ENCODE measurements at regions not wholly inside any gene's neighbourhood (a gene's known extent, or its start where the extent isn't known, plus 50 kb on each side); places are given as distances from the start of the nearest gene placed in this dataset.

DNA sequence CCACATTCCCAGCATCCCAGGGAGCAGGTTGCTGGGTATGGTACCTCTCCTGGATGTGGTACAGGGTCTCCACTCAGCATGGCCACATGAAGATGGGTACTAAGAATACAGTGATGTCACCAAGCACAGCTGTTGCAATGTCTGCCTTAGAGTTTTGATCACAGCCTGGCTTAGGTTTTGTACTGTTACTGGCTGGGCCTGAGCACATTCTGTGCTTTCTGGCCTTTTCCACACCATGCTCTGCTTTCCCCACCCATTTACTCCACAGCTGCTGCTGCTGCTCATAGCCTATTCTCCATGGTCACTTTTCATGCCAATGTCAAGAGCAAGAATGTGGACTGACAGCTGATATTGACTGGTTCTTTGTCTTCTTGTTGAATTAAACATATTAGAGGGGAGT lies 481.9 kb downstream of the ARHGEF28 start:
- Histone ChIP-seq H3K4me1 (ENCODE audit: insufficient read depth, low read length) (peaks cover 8% of the 10 kb centered on the region; the same call in 1 of the 2 replicates), H3K9me3 (ENCODE audit: low read length) (no peaks in the 10 kb centered on the region), H3K36me3 (ENCODE audit: low read depth, low read length) (no peaks in the 10 kb centered on the region), H3K9me2 (replicated peaks; ENCODE audit: low read length) (no peaks in the 10 kb centered on the region), H4K20me1 (ENCODE audit: low read length) (no peaks in the 10 kb centered on the region), H3K27ac (ENCODE audit: low read length) (no peak overlapping the region), H3K79me2 (ENCODE audit: low read length) (no peaks in the 10 kb centered on the region), H3K4me2 (ENCODE audit: low read length) (no peak overlapping the region), H3K9ac (ENCODE audit: low read length) (no peak overlapping the region), H3K27me3 (ENCODE audit: low read length) (no peaks in the 10 kb centered on the region), H2AFZ (ENCODE audit: low read length) (no peak overlapping the region), H3K4me3 (ENCODE audit: low read length) (no peak overlapping the region), H3F3A (ENCODE audit: low read length, unreplicated experiment) (no peaks in the 10 kb centered on the region)
- DNase-seq (no peak), ATAC-seq (no peak)
- TF ChIP-seq, protein P1, sequence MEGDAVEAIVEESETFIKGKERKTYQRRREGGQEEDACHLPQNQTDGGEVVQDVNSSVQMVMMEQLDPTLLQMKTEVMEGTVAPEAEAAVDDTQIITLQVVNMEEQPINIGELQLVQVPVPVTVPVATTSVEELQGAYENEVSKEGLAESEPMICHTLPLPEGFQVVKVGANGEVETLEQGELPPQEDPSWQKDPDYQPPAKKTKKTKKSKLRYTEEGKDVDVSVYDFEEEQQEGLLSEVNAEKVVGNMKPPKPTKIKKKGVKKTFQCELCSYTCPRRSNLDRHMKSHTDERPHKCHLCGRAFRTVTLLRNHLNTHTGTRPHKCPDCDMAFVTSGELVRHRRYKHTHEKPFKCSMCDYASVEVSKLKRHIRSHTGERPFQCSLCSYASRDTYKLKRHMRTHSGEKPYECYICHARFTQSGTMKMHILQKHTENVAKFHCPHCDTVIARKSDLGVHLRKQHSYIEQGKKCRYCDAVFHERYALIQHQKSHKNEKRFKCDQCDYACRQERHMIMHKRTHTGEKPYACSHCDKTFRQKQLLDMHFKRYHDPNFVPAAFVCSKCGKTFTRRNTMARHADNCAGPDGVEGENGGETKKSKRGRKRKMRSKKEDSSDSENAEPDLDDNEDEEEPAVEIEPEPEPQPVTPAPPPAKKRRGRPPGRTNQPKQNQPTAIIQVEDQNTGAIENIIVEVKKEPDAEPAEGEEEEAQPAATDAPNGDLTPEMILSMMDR (conservative IDR thresholded peaks at IDR 0.05; ENCODE audit: low read depth, low read length), result no peak
- no peak for TF ChIP-seq EZH2 (IDR thresholded peaks at IDR 0.05; ENCODE audit: low read length, unreplicated experiment)
- TF ChIP-seq EZH2phosphoT487 (IDR thresholded peaks at IDR 0.05; ENCODE audit: borderline replicate concordance, low read length), result no peak
- CTCF ChIA-PET, result no interaction called here
- POLR2A ChIA-PET (ENCODE audit: unreplicated experiment), result no interaction called here
- intact Hi-C loops (cut with micrococcal nuclease), result no loop called here
- no TSS peak for BruUV-seq (replicated peaks)

DNA sequence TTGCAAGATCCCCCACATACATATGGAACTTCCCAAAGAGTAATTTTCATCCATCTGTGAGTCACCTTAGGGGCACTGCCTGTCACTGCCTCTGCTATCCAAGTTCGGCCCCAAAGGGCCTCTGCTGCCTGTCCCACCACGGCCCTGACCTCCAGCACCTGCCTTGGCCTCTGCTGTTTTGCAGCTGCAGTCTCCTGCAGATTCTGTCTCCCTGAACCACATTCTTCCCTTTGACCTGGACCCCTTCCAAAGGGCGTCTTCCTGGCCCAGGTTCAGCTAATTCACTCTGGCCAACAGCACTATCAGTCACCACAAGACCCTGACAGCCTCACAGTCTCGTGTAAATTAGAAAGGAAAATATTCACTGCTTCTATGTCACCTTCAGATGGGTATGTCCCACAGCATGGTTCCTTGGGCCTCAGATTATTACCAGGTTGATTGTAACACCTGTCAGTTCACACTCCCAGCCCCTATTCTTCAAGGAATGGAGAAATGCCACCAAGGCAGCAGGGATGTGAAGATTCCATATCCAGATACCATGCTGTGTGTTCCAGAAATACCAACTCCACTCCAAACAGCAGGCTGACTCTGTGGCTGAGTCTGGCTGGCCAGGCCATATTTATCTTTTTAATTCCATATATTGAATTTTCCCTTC lies 479.3 kb downstream of the ARHGEF28 start:
- no peak overlapping the region for H3K4me2 ChIP-seq (ENCODE audit: low read length)
- DNase-seq (no peak), ATAC-seq (no peak; the same call in 1 of the 2 replicates)
- CTCF ChIA-PET, result no interaction called here
- H3K27me3 ChIP-seq (ENCODE audit: low read length), result no peaks in the 10 kb centered on the region
- no TSS peak for BruUV-seq (replicated peaks)
- H3K27ac ChIP-seq (ENCODE audit: low read length), result no peak overlapping the region
- no peak overlapping the region for H2AFZ ChIP-seq (ENCODE audit: low read length)
- no peaks in the 10 kb centered on the region for H4K20me1 ChIP-seq (ENCODE audit: low read length)
- no peaks in the 10 kb centered on the region for H3K79me2 ChIP-seq (ENCODE audit: low read length)
- intact Hi-C loops (cut with micrococcal nuclease), result no loop called here
- peaks cover 8% of the 10 kb centered on the region; the same call in 1 of the 2 replicates for H3K4me1 ChIP-seq (ENCODE audit: insufficient read depth, low read length)
- no peak overlapping the region for H3K9ac ChIP-seq (ENCODE audit: low read length)
- no peaks in the 10 kb centered on the region for H3K36me3 ChIP-seq (ENCODE audit: low read depth, low read length)
- no peaks in the 10 kb centered on the region for H3F3A ChIP-seq (ENCODE audit: low read length, unreplicated experiment)
- H3K9me3 ChIP-seq (ENCODE audit: low read length), result no peaks in the 10 kb centered on the region
- H3K9me2 ChIP-seq (replicated peaks; ENCODE audit: low read length), result no peaks in the 10 kb centered on the region
- POLR2A ChIA-PET (ENCODE audit: unreplicated experiment), result no interaction called here
- TF ChIP-seq EZH2phosphoT487 (IDR thresholded peaks at IDR 0.05; ENCODE audit: borderline replicate concordance, low read length) (no peak), EZH2 (IDR thresholded peaks at IDR 0.05; ENCODE audit: low read length, unreplicated experiment) (no peak)
- TF ChIP-seq, protein P1 (conservative IDR thresholded peaks at IDR 0.05; ENCODE audit: low read depth, low read length), result no peak
- H3K4me3 ChIP-seq (ENCODE audit: low read length), result no peak overlapping the region

DNA sequence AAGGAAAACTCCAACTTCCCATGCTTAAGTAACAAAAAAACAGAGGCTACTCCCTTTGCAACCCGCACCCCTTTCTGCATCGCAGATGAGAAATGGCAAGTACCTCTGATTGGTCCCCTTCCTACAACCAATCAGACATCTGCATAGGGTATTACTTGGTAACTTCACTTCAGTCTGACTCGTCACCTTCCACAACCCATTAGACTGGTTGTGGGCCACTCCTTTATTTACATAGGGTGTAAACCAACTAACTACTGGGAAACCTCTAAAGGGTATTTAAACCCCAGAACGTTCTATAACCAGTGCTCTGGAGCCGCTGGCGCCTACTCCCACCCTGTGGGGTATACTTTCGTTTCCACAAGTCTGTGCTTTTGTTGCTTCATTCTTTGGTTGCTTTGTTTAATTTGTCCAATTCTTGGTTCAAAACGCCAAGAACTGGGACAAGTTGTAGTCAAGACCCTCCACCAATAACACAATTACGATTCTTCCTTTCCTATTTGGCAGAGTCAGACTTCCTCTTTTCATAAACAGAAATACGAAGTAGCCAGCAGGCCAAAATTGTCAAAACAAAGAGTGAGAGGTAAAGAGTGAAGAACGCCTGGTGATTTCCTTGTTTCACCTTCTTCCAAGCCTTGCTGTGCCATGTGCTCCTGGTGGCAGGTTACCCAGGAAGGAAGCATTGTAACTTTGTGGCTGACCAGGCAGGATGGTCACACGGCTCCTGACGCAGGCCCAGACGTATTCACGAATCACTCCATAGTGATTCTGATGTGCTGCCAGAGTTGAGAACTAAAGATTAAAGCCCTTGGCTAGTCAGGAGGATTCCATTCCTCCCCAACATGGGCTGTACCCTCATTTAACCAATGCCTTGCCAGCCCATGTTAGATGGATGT lies 477.4 kb downstream of the ARHGEF28 start:
- Histone ChIP-seq H3K4me1 (ENCODE audit: insufficient read depth, low read length) (peaks cover 8% of the 10 kb centered on the region; the same call in 1 of the 2 replicates), H3K9ac (ENCODE audit: low read length) (no peak overlapping the region), H3K36me3 (ENCODE audit: low read depth, low read length) (no peaks in the 10 kb centered on the region), H3K9me3 (ENCODE audit: low read length) (no peaks in the 10 kb centered on the region), H3F3A (ENCODE audit: low read length, unreplicated experiment) (no peaks in the 10 kb centered on the region), H3K9me2 (replicated peaks; ENCODE audit: low read length) (no peaks in the 10 kb centered on the region), H3K27ac (ENCODE audit: low read length) (no peak overlapping the region), H2AFZ (ENCODE audit: low read length) (no peak overlapping the region), H3K4me2 (ENCODE audit: low read length) (no peak overlapping the region), H3K79me2 (ENCODE audit: low read length) (no peaks in the 10 kb centered on the region), H4K20me1 (ENCODE audit: low read length) (no peaks in the 10 kb centered on the region), H3K4me3 (ENCODE audit: low read length) (no peak overlapping the region), H3K27me3 (ENCODE audit: low read length) (no peaks in the 10 kb centered on the region)
- intact Hi-C loops (cut with micrococcal nuclease), result no loop called here
- no peak for ATAC-seq
- ChIA-PET POLR2A (ENCODE audit: unreplicated experiment) (no interaction called here), CTCF (no interaction called here)
- no TSS peak for BruUV-seq (replicated peaks)
- DNase-seq, result peak; percentile 30
- TF ChIP-seq, protein P1 (conservative IDR thresholded peaks at IDR 0.05; ENCODE audit: low read depth, low read length), result no peak
- no peak for TF ChIP-seq EZH2 (IDR thresholded peaks at IDR 0.05; ENCODE audit: low read length, unreplicated experiment)
- no peak for TF ChIP-seq EZH2phosphoT487 (IDR thresholded peaks at IDR 0.05; ENCODE audit: borderline replicate concordance, low read length)
